ENCODE measurements at regions not wholly inside any gene's neighbourhood (a gene's known extent, or its start where the extent isn't known, plus 50 kb on each side); places are given as distances from the start of the nearest gene placed in this dataset.
"Not testable (repeated sequence)": the region's sequence is repeated elsewhere in the genome, so short reads cannot be mapped to it uniquely, and the experiment has no call there.

DNA sequence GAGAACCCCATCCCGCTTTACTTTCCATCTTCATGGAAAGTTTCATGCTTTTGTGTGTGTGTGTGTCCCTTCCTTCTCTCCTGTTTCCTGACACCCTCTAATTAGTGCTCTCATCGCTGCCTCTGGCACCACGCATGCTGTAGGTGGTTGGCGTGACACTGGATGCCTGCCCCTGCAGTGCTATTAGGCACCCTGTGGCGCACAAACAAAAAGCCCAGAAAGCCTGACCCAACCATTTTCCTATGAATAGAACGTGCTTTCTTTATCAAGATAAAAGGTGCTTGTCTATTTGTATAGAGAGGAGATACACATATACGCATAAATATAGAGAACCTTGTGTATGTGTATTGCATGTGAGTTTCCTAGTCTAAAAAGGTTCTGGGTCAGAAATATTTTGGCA lies 120.8 kb upstream of the CDCA7L start:
- intact Hi-C loops (cut with DNase I) = no loop called here
- no peak for DNase-seq

DNA sequence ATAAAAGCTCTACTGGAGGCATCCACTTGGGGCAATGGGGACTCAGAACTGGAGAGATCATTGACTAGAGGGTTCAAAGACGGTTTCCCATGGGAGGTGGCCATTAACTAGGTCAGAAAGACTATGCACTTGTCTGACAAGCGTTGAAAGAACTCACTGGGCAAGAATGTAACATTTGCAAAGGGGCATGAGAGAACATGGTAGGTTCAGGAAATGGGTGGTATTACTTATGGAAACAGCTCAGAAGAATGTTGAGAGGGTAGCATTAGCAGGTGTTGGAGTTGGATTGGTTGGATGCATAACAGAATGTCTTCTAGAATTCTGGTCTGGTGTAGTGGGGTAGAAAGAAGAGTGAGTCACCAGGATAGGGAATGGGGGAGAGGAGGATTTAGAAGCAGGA lies 119.1 kb upstream of the CDCA7L start:
- intact Hi-C loops (cut with DNase I) = no loop called here
- DNase-seq = no peak

DNA sequence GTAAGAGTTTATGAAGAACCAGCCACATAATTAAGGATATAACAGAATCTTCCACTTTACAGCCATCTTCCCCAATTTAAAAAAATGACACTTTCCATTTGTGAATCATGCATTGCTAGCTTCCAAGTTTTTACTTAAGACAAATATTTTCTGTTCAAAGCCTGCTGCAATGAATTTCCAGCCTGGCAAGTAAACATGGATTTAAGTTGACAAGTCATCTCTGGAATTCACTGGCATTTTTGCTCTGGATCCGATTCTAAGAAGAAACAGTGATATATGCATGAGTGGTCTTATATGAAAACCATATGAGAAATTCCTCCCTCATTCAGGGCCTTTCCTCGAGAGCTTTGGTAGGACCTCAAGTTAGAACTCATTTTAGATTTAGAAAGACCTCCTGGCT lies 116.1 kb upstream of the CDCA7L start:
- no peak for DNase-seq

DNA sequence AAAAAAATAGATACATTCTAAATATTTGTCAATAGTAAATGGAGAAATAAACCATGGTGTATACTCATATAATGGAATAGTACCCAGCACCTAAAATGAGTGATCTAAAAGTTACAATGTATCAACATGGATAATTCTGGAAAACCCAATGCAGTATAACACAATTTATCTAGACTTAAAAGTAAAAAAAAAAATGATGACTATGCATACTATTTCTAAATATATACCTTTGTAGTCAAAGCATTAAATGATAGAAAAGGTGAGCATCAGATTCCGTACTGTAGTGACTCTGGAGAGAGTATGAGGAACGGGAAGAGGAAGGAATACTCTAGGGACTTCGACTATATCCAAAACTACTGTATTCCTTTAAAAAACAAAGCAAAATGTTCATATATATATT lies 115.2 kb upstream of the CDCA7L start:
- DNase-seq = no peak
- intact Hi-C loops (cut with DNase I) = no loop called here

More for the DNA sequence above, 116.1 kb upstream of the CDCA7L start:
- intact Hi-C loops (cut with DNase I) = no loop called here

DNA sequence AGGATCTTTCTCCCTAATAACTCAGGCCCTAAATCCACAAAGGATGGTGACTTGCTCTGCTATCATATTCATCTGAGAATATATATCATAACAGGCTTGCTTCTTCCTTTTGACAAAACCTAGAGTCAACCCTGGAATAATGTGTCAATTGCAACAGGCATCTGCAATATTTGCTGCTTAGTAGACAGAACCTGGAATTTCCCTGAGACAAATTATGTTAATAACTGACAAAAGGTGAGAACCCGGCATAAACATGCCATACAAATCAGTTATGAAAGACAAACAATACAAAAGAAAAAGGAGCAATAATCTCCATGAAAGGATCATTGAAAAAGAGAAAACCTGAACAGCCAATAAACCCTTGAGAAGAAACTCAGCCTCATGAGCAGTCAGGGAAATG lies 114.5 kb upstream of the CDCA7L start:
- no peak for DNase-seq
- intact Hi-C loops (cut with DNase I) = no loop called here

DNA sequence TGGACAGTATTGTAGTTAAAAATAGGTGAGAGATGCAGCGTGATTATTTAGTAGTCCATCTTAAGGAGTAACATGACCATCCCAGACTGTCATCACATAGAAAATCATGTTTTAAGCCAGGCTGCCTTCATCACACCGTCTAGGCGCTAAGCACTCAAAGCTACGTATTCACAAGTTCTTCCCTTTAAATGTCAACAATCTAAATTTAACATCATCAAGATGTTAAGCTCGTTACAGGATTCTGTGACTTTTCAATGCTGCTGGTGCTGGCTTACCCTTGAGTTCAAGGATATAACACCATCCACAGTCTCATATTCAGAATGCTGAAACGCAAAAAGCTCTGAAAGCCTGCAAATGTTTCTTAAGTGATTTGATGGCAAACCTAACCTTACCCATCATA lies 109.5 kb upstream of the CDCA7L start:
- no peak for DNase-seq
- intact Hi-C loops (cut with DNase I) = no loop called here

DNA sequence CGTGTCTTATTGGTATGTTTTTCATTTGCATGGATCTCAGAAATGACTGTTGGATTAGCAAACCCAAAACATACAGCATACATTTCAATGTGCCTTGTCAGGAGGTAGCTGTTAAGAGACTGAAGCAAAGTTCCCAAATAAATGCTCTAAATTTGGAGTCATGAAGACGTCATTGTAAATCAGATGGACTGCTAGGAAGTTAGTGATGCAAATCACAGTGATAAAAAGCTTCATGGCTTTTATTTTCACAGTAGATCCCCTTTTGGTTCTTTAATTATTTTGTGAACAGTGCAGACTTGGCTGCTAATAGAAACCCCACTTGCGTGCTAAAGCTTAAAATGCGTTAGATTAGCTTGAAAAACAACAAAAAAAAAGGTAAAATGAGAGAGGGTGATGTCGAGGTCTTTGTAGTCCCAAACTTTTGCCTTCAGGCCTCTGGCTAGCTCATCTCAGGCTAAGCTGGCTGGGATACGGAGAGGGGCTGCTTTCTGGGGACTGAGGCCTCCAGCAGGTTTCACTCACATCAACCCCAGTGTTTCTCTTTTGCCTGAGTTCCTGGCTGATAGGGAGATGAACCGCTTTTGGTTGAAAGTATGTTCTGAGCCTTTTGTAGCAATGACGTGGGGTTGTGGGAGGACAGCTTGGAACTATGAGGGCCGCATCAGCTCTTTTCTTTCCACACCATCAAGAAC lies 107.1 kb upstream of the CDCA7L start:
- no peak for DNase-seq
- intact Hi-C loops (cut with DNase I) = no loop called here

DNA sequence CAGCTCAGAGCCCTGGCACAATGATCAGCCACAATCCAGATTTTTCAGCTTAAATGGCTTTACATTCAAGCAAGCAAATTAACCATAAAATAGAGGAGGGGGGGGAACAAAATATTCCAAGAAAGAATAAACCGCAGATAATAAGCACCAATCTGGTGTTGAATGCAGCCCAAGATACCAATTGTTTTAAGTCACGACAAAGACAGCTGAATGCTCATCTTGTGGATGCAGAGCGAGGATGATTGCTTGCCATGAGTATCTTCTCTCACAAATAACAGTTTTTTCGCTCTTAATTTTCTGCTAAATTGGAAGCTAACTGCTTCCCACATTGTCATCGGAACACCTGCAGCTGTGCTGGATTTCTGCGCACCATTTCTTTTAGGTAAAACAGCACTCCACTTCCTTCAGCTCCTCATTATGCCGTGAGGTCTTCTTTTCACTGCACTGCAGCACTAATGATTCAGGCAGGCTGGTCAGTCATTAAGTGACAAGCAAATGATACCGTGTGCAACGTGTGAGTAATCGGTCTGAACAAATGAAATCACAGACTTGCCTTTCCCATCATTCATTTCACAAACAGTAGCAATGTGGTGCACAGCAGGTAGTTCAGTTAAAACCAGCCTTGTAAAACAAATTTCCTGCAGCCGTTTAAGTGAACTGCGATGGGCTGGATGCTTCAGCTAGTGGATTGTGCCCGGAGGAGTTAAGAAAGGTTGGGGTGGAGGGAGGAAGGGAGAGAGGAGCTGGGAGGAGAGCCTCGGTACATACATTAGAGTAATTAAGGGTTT lies 106.4 kb upstream of the CDCA7L start:
- intact Hi-C loops (cut with DNase I) = no loop called here
- peak in 1 of 42 donors; percentile 9 for DNase-seq

DNA sequence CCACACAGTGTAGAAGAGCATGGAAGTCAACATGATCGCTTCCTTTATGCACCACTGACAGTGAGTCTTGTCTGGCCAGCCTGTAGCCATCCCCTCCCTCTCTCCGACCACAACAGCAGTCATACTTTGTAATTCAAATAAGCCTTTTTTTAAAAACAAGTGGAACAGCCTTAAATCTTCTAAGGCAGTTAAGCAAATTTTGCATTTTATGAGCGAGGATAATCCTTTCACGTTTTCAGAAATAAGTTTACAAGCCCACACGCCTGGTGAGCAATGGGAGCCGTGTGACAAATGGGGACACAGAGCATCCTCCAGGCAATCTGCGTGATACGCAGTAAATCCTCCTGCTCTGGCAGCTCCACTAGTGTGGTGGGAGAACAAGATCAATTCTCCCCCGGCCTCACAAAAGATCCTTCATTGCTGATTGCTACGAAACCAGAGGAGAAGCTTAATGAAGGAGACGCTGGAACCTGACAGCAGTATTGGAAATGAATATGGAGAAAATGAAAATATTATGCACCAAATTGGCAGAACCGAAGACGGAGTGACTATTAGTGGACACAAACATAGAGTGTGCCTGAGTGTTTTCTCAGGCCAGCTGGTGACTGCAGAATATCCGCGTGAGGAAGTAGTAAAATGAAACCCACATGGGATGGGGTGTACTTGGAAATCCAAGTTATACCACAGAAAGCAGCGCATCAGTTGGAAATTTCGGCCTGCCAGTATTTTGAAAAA lies 104.2 kb upstream of the CDCA7L start:
- intact Hi-C loops (cut with DNase I) = no loop called here
- no peak for DNase-seq

DNA sequence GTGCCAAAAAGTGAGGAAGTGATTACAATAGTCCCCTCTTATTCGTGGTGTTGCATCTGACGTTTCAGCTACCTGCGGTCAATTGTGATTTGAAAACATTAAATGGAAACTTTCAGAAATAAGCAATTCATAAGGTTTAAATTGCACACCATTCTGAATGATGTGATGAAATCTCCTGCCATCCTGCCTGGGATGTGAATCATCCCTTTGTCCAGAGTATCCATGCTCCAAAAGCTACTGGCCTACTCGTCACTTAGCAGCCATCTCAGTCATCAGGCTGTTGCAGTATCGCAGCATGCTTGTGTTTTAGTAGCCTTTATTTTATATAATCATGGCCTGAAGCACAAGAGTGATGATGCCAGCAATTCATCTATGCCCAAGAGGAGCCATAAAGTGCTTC lies 97.7 kb upstream of the CDCA7L start:
- intact Hi-C loops (cut with DNase I) = no loop called here

DNA sequence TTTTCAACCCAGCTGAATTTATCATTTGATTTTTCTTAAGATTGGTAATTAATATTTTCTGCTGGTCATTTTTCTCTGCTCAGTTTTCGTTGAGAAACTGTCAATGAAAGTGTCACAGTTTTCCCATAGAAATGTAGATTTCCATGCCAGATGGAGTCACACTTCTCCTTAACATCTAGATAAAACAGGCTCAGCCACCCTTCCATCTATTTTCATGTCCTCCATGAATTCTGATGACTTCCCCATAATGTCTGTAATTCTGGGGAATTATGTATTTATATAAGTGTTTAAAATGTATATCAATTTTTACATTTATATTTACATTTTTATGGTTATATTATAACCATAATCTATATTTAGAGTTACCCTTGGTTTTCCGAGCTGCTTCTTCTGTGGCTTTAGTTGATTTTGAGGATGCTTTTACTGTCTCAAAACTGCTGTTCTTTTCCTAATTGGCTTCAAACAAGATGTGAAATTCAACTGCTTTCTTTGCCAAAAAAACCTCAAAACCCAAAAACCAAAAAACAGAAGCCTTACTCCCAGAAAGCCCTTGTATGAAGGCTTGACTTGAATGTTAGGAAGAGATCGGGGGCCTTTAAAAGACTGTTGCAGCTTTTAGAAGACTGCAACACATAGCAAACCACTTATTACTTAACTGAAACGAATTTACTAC lies 95.4 kb upstream of the CDCA7L start:
- intact Hi-C loops (cut with DNase I) = no loop called here
- no peak for DNase-seq

More for the DNA sequence above, 97.7 kb upstream of the CDCA7L start:
- DNase-seq = no peak

DNA sequence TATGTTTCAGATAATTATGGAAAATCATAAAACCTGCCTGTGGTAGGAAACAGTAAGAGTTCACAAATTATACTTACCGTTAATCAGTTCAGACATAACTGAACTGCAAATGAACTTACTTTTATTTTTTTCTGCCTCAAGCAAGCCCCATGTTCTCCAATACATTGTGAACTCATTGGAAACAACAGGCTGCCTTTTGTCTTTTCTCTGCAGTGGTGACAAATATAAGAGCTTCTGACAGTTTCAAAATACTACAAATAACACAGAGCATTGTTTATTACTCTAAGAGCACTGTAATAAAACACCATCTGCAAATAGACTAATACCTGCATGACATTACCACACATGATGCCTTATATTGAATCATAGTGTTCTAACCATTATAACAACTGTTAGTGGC lies 94.0 kb upstream of the CDCA7L start:
- no peak for DNase-seq
- intact Hi-C loops (cut with DNase I) = no loop called here

DNA sequence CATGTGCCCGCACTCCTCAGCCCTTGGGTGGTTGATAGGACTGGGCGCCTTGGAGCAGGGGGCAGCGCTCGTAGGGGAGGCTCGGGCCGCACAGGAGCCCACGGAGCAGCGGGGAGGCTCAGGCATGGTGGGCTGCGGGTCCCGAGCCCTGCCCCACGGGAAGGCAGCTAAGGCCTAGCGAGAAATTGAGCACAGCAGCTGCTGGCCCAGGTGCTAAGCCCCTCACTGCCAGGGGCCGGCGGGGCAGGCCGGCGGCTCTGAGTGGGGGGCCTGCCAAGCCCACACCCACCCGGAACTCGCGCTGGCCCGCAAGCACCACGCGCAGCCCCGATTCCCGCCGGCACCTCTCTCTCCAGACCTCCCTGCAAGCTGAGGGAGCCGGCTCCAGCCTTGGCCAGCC lies 86.7 kb upstream of the CDCA7L start:
- DNase-seq; intact Hi-C loops (cut with DNase I): not testable (repeated sequence)

DNA sequence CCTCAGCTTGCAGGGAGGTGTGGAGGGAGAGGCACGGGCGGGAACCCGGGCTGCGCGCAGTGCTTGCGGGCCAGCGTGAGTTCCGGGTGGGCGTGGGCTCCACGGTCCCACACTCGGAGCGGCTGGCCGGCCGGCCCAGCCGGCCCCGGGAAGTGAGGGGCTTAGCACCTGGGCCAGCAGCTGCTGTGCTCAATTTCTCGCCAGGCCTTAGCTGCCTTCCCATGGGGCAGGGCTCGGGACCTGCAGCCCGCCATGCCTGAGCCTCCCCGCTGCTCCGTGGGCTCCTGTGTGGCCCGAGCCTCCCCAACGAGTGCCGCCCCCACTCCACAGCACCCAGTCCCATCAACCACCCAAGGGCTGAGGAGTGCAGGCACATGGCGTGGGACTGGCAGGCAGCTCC lies 83.0 kb upstream of the CDCA7L start:
- intact Hi-C loops (cut with DNase I); DNase-seq: not testable (repeated sequence)

DNA sequence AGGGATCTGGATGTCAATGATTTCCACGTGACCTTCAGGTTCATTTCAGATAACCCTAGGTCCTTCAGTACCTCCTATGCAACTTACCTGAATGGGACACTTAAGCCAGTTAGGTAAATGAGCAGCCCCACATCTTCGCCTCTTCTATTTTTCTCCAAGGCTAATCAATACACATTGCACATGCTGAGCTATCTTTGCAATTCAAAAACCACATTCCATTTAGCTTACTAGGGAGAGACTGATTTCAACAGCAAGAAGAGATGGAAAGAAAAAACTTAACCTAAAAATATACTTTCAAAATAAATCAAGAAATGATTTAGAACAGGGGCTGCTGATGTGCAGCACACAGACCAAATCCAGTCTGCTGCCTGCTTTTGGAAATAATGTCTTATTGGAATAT lies 81.8 kb upstream of the CDCA7L start:
- intact Hi-C loops (cut with DNase I) = no loop called here
- no peak for DNase-seq

DNA sequence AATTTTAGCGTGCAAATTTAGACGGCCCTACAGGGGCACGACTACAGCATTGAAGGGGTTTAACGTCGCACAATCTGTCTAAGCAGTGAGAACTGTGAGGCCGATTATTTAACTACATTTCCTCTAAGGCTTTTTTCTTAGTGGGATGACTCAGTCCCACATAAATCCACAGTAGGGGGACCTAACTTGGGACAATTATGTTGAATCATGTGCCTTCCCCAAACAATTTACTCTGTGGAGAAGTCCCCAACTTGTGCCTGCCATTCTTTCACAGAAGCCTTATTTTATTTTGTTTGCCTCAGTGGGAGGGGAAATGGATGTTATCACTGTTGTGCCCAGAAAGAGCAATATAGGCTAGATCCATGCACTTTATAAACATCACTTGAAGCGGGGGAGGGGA lies 80.3 kb upstream of the CDCA7L start:
- DNase-seq = no peak

DNA sequence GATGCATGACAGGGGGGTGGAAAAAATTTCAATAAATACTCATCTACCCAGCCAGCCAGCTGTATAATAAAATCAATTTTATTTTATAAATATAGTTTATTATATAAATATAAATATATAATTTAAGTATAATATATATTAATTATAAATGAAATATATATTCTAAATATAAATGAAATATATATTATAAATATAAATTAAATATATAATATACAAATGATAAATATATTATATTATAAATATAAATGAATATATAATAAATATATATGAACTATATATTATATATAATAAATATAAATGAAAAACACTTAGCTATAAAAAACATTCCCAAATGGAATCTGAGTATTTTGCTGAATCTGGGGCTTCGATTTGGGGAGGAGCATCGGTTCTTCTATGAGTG lies 79.4 kb upstream of the CDCA7L start:
- DNase-seq = no peak
- intact Hi-C loops (cut with DNase I) = no loop called here

More for the DNA sequence above, 80.3 kb upstream of the CDCA7L start:
- intact Hi-C loops (cut with DNase I) = no loop called here

DNA sequence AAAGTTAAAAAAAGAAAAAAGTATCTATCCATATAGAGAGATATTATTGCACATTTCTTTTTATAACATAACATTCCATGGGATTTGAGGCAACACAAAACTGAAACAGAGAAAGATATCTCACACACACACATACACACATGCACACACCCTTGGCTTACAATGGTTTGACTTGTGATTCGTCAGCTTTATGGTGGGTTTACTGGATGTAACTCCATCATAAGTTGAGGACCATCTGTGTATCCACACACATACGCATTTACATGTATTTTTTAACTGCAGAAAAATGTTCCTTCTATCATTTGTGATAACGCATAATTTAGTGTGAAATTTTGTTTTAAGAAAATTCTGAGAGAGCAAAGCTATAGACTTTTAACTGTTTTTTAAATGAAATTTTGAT lies 74.2 kb upstream of the CDCA7L start:
- DNase-seq = no peak
- intact Hi-C loops (cut with DNase I) = no loop called here

DNA sequence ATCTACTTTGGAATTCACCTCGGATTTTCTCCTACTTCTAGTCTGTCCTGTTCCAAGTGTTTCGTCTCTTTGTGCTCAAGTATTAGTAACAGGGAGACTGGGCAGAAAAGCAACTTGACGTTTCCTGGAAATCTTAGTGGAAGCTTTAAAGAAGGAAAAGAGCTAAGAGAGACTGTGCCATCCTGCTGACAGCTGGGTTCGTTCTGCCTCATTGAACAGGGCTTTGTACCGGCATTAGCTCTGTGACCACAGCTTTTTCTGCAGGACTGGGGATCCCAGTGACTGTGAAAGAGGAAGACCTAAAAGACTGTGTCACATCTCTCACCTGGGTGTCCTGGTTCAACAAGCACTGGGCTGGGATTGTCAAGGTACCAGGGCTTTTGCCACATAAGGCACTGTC lies 70.8 kb upstream of the CDCA7L start:
- intact Hi-C loops (cut with DNase I) = no loop called here
- DNase-seq = peak in 2 of 42 donors; percentile 5

DNA sequence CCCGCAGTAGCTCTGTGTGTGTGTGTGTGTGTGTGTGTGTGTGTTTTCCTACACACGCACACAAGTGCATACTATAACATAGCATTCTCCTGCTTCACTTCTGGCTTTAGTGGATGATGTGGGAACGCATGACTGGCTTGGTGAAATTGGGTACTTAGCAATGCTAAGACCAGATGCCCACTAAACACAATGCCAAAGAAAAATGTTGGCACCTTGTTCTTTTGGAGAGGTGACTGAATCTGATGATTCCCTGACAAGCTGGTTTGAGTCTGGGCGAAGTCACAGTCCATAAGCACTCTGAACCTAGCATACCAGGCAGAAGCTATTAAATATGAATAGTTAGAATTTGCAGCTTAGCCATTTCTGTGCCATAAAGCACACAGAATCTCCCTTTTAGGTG lies 68.0 kb upstream of the CDCA7L start:
- intact Hi-C loops (cut with DNase I) = no loop called here
- no peak for DNase-seq
